Fibroblast of gingiva (primary cell): ENCODE measurements at regions not wholly inside any gene's neighbourhood (a gene's known extent, or its start where the extent isn't known, plus 50 kb on each side); places are given as distances from the start of the nearest gene placed in this dataset.
A peak's percentile ranks its signal among the peaks of the same experiment; 100 is the strongest.
"Not testable (repeated sequence)": the region's sequence is repeated elsewhere in the genome, so short reads cannot be mapped to it uniquely, and the experiment has no call there.

Experiments
- DNase-seq: peaks from one replicate; pipeline ENCODE4 v3.0.0-alpha.2; 2011; ENCODE audit warnings: low read depth

DNA sequence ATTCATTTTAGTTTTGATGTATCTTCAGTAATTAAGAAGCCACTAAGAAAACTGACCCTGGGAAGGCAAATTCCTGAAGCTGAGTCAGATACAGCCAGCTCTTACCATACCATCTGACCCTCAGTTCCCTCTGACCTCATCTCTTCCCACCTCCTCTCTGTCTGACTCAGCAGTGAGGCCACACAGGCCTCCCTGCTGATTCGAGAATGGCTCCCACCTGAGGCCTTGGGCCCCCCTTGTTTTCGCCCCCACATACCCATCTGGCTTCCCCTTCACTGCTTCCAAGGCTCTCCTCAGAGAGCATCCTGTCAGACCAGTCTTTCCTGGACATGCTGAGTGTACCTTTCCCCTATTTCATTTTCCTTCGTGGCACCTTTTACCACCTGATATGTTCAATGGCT is 71.0 kb upstream of the CYP1B1 start:
- peak; percentile 94 for DNase-seq

DNA sequence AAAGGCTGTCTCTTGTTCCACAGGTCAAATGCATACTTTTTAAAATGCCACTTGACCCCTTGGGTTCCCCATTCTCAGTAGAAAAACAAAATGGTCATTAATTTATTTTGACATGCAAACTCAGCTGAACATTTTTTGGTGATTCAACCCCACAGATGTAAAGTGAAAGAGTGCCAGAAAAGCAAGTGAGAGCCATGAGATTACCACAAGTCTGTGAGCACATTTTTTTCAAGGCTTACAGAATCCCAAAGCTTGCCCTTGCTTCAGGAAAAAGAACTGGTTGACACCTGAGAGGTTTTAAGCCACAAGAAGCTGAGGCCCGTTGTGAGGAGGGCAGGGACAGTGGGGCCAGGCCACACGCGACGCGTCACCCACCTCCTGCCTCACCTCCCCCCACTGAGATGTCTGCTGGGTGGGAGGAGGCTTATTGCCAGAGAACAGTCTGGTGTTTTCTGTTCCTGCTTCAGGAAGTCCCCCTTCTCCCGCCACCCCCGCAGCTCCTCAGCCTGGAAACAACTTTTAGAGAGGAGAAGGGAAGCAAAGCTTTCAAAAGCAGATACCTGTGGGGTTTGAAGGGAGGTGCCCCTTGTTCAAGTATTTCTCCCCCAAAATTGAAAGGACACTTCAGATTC is 70.4 kb upstream of the CYP1B1 start:
- DNase-seq, result peak; percentile 95

DNA sequence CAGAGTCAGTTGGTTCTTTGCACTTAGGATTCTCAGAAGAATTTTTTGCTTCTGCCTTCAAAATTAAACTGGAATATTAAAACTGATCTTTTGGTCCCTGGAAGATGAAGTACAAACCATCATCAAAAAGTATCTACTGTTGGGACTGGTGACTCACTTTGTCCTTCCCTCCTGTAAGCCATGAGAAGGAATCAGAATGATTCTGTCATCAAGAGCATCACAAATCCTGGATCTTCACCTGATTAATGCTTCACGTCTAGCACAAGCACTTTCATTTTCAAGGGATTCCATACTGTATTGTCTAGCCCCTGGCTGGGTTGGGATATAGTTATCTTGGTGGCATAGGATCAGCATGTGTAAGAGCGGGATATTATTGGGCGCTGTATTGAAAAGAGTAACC is 69.3 kb upstream of the CYP1B1 start:
- no peak for DNase-seq

DNA sequence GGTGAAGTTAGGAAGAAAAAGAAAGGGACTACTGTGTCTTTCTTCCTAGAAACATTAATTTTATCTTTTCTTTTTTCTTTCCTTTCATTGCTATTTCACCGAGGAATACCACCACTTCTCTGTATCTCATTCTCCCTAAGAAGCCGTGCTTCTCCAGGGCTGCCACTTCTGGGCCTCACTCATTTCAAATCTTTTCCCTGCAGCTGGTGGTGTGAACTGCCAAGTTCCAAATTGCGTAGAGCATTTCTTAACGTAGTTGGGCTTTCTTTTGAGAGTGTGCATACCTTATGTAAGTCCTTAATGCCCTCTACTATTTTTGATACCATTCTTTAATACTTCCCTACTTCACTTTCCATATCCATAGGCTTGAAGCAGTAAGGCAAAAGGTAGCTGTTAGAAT is 66.7 kb upstream of the CYP1B1 start:
- no peak for DNase-seq

DNA sequence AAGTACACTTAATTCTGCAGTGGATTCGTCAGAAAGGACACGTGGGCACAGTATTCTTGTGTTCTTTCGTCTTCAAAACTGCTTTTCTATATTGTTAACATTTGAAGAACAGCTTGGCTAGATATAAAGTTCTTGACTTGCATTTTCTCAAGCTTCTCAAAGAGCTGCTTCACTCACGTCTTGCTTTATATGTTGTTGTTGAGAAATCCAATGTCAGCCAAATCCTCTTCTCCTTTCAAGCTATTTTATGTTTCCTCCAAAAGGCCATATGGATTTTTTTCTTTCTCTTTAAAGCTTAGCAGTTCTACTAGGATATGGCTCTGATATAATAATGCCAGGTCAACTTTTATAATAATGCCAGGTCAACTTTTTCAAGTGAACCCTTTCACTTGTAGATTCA is 65.5 kb upstream of the CYP1B1 start:
- DNase-seq, result no peak

DNA sequence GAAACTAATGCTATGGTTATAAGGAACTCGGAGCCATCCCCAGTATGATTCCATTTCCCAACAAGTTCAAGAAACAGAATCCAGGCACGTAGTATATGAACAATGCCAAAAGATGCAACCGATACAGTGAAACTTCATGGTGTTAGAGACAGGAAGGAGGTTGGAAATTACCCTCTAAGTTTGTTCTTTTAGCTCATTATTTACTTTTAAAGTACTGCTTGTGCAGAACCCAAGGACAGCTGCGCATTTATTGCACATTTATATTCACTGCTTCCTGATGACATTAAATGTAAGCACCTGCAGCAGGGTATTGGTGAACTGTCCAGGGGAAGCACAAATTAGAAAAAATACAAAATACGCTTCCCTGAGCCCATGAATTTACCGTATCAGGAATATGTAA is 63.0 kb upstream of the CYP1B1 start:
- DNase-seq, result no peak

DNA sequence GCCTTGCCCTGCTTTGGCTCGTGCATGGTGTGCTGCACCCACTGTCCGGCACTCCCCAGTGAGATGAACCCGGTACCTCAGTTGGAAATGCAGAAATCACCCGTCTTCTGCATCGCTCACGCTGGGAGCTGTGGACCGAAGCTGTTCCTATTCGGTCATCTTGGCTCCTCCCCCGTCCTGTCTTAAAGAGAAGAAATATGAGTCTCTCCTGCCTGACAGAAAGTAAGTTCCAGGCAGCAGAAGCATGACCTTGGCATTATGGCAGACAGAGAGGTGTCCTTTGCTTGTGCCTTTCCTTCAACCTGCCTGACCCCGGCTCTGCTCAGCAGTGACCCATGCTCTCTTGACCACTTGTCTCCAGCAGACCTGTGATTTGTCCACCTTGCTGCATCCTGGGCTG is 62.5 kb upstream of the CYP1B1 start:
- no peak for DNase-seq

DNA sequence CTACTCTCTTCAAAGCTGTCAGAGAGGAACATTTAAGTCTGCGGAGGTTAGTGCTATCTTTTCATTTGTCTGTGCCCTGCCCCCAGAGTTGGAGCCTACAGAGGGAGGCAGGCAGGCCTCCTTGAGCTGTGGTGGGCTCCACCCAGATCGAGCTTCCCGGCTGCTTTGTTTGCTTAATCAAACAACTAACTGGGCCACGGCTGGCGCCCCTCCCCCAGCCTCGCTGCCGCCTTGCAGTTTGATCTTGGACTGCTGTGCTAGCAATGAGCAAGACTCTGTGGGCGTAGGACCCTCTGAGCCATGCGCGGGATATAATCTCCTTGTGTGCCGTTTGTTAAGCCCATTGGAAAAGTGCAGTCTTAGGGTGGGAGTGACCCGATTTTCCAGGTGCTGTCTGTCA is 62.0 kb upstream of the CYP1B1 start:
- DNase-seq, result not testable (repeated sequence)

DNA sequence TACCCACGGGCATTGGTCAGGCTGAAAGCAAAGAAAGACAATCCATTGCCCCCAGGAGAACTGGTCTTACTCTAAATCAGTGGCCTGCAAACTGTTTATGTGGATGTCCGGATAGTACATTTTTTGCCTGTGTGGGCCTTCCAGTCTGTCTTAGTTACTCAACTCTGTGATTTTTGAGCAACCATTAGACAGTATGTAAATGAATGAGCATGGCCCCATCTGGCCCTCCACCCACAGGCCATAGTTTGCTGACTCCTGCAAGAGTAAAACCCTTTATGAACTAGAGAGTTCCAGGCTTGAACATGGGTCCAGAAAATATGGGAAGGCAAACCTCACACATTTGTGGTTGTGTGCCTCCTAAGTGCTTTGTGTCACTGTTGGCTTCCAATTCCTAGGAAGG is 55.7 kb upstream of the CYP1B1 start:
- no peak for DNase-seq

DNA sequence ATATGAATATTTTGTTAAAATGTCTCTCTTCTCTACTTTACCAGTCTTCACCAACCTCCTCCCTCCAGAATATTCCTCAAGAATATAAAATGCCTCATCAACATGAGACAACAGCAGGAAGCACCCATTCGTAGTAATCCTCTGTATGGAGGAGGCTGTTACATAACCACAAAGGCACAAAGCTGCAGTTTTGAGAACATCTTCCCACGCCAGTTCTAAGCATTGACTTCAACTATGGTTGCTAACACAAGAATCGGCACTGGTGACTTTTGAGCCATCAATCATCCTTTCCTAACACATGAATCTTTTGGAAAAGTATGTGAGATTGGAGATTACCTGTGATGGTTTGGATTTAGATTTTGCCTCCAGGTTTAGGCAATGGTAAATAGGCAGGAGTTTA is 54.9 kb upstream of the CYP1B1 start:
- DNase-seq, result no peak

DNA sequence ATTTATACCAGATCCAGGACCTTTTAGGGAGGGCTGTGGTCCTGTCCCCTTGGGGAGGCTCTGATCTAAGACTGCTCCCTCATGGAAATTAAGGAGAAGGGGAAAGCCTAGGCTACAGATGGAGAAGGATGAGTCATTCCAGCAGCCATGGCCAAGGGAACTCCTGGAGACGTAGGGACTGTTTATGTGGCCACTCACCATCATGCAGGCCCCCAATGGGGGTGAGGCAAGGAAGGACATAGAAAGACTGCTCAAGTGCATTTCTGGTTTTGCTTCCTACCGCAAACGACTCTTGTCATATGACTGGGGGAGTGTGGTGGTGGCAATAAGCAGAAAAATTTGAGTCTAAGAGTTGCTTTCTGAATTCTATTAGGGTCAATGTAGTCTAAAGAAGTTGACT is 54.0 kb upstream of the CYP1B1 start:
- no peak for DNase-seq

DNA sequence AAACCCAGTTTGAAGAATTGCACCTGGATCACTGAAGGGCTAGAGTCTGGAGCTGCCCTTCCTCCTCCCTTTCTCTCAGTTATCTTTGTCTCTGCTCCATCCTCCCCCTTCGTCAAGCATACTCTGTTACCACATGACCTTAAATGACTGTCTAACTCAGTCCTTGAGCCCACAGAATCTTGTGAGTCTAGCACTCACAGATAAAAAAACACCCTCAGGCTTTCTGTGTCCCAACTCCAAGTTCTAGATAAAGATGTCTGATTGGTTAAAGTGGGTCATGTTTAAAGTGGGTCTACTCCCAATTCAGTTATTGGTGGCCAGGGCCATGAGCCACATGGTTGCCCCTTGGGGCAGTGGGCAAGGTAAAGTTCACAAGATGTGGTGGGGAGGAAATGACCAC is 53.5 kb upstream of the CYP1B1 start:
- no peak for DNase-seq

DNA sequence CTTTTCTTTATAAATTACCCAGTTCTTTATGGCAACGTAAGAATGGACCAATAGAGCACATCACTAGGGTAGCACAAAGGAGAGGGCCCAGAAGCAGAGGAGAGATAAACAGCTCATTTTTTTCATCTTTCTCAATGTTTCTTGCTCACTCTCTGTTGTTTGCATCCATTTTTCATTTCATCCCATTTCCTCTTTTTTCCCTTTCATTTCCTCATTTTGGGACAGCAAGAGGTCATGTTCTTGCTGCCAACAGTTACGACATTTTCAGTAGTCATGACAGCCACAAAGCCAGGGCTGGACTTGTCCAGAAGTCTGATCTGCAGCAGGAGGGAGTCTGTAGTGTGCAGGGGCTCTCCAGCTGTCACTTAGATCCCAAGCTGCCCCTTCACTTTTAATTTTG is 52.7 kb upstream of the CYP1B1 start:
- DNase-seq, result peak; percentile 78

DNA sequence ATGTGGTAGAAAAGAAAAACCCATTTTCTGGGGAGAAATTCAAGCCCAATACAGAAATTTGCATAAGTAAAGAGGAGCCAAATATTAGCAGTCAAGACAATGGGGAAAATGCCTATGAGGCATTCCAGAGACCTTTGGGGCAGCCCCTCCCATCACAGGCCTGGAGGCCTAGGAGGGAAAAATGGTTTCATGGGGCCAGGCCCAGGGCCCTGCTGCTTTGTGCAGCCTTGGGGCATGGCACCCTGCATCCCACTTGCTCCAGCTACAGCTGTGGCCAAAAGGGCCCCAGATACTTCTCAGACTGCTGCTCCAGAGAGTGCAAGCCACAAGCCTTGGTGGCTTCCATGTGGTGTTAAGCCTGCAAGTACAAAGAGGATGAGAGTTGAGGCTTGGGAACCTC is 51.3 kb upstream of the CYP1B1 start:
- DNase-seq, result no peak

DNA sequence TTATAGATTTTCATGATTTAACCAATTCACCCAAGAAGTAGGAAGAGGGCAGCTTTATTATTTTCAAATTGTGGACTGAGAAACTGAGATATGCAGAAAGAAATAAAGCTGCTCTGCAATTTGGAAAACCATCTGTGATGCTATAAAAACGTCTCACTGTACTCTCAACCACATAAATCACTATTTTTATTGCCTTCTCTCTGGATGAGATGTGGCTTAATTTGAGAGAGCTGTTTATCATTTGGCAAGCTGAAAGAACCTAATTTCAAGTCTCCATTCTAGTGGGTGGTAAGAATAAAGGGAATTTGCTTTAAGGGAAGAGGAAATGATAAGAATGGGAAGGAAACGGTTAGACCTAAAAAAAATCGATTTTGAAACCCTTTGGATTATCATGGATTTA is 49.9 kb upstream of the CYP1B1 start:
- DNase-seq, result no peak
